T follicular helper cell (primary cell): ENCODE measurements at regions not wholly inside any gene's neighbourhood (a gene's known extent, or its start where the extent isn't known, plus 50 kb on each side); places are given as distances from the start of the nearest gene placed in this dataset.
"Not testable (repeated sequence)": the region's sequence is repeated elsewhere in the genome, so short reads cannot be mapped to it uniquely, and the experiment has no call there.

ENCODE experiments used
- DNase-seq: peaks from one replicate; pipeline ENCODE4 v3.0.0-alpha.2; 2020; ENCODE audit warnings: low read depth

- no peak for DNase-seq
These were observed 63.1 kb downstream of the MATN1 start for GRCh38 chr1:30660241-30660640.

GRCh38 chr1:30659702-30660101 is 63.7 kb downstream of the MATN1 start:
- no peak for DNase-seq

DNA sequence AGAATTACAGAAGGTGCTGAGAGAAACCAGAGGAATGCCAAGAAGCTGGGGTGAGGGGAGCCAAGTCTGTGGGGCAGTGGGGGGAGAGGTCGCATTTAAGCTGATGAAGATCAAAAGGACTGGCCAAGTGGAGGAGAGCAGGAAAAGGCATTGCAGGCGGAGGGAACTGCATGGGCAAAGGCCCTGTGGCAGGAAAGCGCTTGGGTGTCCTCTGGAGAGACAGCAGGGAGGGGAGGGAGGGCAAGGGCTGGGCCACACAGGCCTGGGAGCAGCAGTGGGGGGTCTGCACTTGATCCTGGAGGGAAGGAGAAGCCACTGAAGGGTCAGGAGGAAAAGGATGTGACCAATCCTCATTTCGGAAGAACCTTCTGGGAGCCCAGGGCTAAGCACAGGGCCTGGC is 65.0 kb downstream of the MATN1 start:
- DNase-seq: not testable (repeated sequence)

GRCh38 chr1:30658014-30658336 is 65.4 kb downstream of the MATN1 start:
- no peak for DNase-seq

- DNase-seq: no peak
These were observed 66.0 kb downstream of the MATN1 start for GRCh38 chr1:30657131-30658013.

GRCh38 chr1:30656171-30656940 is 67.0 kb downstream of the MATN1 start:
- no peak for DNase-seq

GRCh38 chr1:30655672-30656071 is 67.7 kb downstream of the MATN1 start:
- no peak for DNase-seq

GRCh38 chr1:30654188-30654587 is 69.2 kb downstream of the MATN1 start:
- no peak for DNase-seq

GRCh38 chr1:30652152-30652841 is 71.1 kb downstream of the MATN1 start:
- no peak for DNase-seq

DNA sequence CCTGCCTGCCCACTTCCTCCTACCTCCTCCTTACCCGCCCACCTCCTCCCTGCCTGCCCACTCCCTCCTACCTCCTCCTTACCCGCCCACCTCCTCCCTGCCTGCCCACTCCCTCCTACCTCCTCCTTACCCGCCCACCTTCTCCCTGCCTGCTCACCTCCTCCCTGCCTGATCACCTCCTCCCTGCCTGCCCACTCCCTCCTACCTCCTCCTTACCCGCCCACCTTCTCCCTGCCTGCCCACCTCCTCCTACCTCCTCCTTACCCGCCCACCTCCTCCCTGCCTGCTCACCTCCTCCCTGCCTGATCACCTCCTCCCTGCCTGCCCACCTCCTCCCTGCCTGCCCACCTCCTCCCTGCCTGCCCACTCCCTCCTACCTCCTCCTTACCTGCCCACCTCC is 72.0 kb downstream of the MATN1 start:
- not testable (repeated sequence) for DNase-seq

DNA sequence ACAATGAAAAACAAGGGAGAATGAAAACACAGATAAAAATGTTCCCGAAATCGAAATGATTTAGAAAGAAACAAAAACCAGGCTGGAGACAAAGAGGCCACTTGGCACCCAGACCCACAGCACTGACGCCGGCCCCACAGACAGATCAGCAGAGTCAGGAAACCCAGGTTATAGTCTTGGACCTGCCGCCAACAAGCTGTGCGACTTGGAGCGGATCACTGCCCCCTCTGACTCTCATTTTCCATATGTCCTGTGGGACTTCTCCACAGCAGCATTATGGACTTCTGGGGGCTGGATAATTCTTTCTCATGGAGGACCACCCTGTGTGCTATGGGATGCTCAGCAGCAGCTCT is 72.4 kb downstream of the MATN1 start:
- no peak for DNase-seq

DNA sequence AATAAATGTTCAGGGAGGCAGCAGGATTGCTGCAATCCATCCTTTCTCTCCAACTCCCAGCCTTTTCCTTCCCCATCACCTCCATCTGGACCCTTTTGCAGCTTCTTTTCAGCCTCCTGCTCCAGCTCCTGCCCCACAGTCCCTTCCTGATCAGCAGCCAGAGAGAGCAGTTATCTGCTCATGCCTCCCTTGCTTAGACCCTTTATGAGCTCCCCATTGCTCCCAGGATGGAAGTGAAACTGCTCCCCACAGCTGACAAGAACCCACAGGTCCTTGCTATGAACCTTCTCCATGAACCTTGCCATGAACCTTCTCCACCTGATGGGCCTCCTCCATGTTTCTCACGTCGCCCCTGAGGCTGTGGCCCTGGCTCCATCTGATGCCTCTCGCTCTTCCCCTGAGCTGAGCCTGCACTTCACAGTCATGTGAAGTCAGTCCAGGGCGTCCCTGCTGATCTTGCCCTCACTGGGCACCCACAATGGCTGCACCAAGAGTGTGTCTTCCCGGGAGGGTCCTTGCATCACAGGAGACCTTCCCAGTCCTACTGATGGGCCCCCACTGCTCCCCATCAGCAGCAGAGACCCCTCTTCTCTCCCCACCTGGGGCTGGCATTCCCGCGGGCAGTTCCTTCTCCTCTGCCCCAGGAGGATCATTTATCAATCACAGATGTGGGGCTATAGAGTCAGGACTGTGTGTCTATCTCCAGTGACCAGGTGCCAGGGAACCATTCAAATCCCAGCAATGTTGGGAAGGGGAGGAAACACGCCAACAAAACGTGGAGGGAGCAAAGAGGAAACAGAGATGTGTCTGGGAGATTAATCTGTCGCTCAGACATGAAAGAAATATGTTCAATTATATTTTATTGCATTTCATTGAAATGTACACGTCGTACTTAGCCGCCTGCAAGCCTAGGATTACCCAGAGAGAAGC is 73.1 kb downstream of the MATN1 start:
- DNase-seq: no peak

DNA sequence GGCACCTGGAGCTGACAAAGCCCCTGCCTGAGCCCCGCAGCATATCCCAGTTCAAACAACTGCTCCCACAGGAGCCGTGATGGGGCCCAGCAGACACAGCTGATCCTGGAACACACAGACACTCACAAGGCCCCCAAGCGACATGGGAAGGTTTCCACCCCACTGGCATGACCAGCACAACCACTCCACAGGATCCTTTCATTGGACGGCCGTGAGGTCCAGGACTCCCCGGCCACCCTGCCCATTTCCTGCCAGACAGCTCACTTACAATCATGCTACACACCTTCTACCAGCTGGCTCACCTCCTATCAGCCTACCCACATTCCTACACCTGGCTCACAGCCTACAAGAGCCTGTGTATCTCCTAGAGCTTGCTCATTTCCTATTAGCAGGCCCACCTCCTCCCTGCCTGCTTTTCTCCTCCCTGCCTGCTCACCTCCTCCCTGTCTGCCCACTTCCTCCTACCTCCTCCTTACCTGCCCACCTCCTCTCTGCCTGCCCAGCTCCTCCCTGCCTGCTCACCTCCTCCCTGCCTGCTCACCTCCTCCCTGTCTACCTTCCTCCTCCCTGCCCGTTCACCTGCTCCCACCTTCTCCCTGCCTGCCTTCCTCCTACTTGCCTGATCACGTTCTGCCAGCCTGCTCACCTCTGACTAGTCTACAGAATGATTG is 73.9 kb downstream of the MATN1 start:
- DNase-seq: no peak

DNA sequence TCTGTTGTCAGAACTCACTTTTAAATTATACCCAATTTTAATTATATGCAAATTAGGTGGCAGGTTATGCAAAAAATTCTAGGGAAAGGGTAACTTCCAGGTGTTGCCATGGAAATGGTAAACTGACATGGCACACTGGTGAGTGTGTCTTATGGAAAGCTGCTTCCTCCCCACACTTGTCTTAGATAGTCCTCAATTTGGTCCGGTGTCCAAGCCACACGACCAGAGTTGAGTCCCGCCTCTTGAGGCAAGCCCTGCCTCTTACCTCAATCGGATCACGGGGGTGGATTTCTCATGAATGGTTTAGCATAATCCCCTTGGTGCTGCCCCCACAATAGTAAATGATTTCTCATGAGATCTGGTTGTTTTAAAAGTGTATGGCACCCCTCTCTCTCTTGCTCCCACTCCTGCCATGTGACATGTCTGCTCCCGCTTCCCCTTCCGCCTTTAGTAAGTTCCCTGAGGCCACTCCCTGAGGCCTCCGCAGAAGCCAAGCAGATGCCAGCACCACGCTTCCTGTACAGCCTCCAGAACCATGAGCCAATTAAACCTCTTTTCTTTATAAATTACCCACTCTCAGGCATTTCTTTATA is 74.9 kb downstream of the MATN1 start:
- no peak for DNase-seq

DNA sequence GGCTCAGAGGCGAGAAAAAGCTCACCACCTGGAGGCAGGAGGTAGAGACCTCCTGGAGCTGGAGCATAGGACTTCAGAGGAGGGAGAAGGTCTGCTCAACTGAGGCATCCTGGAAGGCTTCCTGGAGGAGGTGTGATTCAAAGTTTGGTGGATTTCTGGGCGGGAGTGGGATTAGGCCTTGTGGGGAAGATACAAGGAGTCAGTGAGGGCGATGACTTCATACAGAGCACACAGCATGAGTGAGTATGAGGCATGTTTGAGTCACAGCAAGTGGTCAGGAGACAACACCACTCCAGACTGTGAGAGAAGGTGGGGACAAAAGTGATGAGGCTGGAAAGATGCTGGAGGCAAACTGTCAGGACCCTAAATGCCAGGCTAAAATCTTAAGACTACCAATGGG is 77.6 kb downstream of the MATN1 start:
- no peak for DNase-seq

- DNase-seq: no peak
These were observed 80.8 kb downstream of the MATN1 start for GRCh38 chr1:30642391-30643120.

DNA sequence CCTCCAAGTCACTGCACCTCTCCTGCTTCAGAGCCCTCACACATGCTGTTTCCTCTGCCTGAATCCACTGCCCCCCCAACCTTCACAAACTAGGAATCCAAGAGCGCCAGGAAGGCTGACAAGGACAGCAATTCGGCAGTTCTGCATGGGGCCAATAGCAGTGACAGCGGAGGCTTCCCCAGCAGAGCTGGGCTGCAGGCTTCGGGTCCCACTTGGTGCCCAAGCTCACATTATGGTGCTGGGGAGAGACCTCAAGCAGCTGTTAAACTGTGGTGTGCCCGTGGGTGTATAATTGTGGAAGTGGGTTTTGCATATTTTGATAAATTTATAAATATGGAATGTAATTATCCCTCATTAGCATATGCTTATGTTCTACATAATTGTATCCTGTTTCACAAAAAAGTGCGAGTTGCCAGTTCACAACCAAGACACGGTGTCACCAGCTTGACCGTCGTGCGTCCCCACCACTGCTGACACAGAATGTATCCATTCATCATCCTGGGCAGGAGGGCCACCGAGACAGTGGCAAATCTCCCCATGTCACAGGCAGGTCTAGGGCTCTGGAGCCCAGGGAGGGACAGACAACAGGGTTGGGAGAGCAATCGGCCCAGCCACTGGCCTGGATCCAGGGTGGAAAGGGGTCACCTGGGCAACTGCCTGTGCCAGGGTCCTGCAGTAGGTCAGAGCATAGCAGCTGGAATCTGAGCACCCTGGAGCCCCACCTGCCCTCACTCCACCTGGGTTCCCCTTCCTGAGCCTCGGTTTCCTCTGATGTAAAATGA is 81.6 kb downstream of the MATN1 start:
- DNase-seq: no peak

- no peak for DNase-seq
These were observed 83.4 kb downstream of the MATN1 start for GRCh38 chr1:30639881-30640452.

- DNase-seq: no peak
These were observed 84.6 kb downstream of the MATN1 start for GRCh38 chr1:30638811-30639210.
